NB4 (cell line): ENCODE measurements at regions not wholly inside any gene's neighbourhood (a gene's known extent, or its start where the extent isn't known, plus 50 kb on each side); places are given as distances from the start of the nearest gene placed in this dataset.

Source experiments
- DNase-seq: peaks from one replicate; pipeline ENCODE4 v3.0.0; 2010; ENCODE audit warnings: low read depth
- H3K4me3 ChIP-seq: one replicate; pipeline ENCODE4 v1.5.1; 2011; ENCODE audit warnings: mild to moderate bottlenecking, low read depth, low read length, moderate library complexity
- CTCF ChIP-seq: IDR thresholded peaks from one replicate; pipeline ENCODE4 v1.5.1; 2012; ENCODE audit warnings: low read depth, low read length
- MAX ChIP-seq: IDR thresholded peaks from 2 replicates; pipeline ENCODE4 v1.6.1; 2011; ENCODE audit warnings: low read depth, low read length
- MYC ChIP-seq: IDR thresholded peaks from 2 replicates; pipeline ENCODE4 v1.6.1; 2011; ENCODE audit warnings: low read depth, low read length
- POLR2A ChIP-seq: IDR thresholded peaks from 2 replicates; pipeline ENCODE4 v1.6.1; 2011; ENCODE audit warnings: mild to moderate bottlenecking; ENCODE audit not compliant: insufficient read length; ENCODE audit errors: extremely low read depth

GRCh38 chr12:13635709-13636108 is 345.7 kb downstream of the GRIN2B start:
- TF ChIP-seq CTCF (no peak), MYC (no peak), POLR2A (no peak), MAX (no peak)
- DNase-seq, result no peak
- H3K4me3 ChIP-seq, result no peak overlapping the region

- DNase-seq, result no peak
- H3K4me3 ChIP-seq, result no peak overlapping the region
- TF ChIP-seq MAX, result no peak
- no peak for TF ChIP-seq CTCF
- no peak for TF ChIP-seq POLR2A
- no peak for TF ChIP-seq MYC
Measured at GRCh38 chr12:13631873-13632272, 349.5 kb downstream of the GRIN2B start.

- H3K4me3 ChIP-seq, result no peak overlapping the region
- no peak for DNase-seq
Measured at GRCh38 chr12:13630354-13630753, 351.0 kb downstream of the GRIN2B start.

GRCh38 chr12:13628067-13628466 is 353.3 kb downstream of the GRIN2B start:
- TF ChIP-seq POLR2A (no peak), CTCF (no peak), MYC (no peak), MAX (no peak)
- no peak for DNase-seq
- H3K4me3 ChIP-seq, result no peak overlapping the region

More at GRCh38 chr12:13630354-13630753, 351.0 kb downstream of the GRIN2B start:
- TF ChIP-seq MYC (no peak), MAX (no peak), POLR2A (no peak), CTCF (no peak)

- H3K4me3 ChIP-seq, result no peak overlapping the region
- TF ChIP-seq MYC (no peak), CTCF (no peak), MAX (no peak), POLR2A (no peak)
- no peak for DNase-seq
Measured at GRCh38 chr12:13627536-13627935, 353.9 kb downstream of the GRIN2B start.

- no peak overlapping the region for H3K4me3 ChIP-seq
- no peak for DNase-seq
- no peak for TF ChIP-seq MAX
- no peak for TF ChIP-seq POLR2A
- no peak for TF ChIP-seq CTCF
- TF ChIP-seq MYC, result no peak
Measured at GRCh38 chr12:13613297-13613696, 368.1 kb downstream of the GRIN2B start.
